Transverse colon (tissue), 3 donors: ENCODE measurements at regions not wholly inside any gene's neighbourhood (a gene's known extent, or its start where the extent isn't known, plus 50 kb on each side); places are given as distances from the start of the nearest gene placed in this dataset.

Experiments used
- EP300 ChIP-seq: sonication (generic); formaldehyde crosslinking; IDR thresholded peaks from one replicate; pipeline ENCODE4 v1.6.1; 2017; ENCODE audit warnings: antibody characterized with exemption, low read depth
- POLR2A ChIP-seq: fragments of 450-650 bp; IDR thresholded peaks from one replicate; pipeline ENCODE4 v1.6.1; 2016; ENCODE audit warnings: antibody characterized with exemption, mild to moderate bottlenecking, moderate library complexity
- TF ChIP-seq, protein P1 (sequence below), 5 experiments: fragments of 200-600 bp in 3 of 5; fragments of 450-650 bp in 2 of 5; sonication (generic) in 3 of 5; IDR thresholded peaks; 1 replicate in 2 of 5; 2 replicates in 3 of 5; pipeline ENCODE4 v1.5.1; 2016 to 2017; ENCODE audit warnings: antibody characterized with exemption in 5 of 5, inconsistent platforms in 3 of 5, mild to moderate bottlenecking in 2 of 5, moderate library complexity in 1 of 5

- TF ChIP-seq, protein P1, sequence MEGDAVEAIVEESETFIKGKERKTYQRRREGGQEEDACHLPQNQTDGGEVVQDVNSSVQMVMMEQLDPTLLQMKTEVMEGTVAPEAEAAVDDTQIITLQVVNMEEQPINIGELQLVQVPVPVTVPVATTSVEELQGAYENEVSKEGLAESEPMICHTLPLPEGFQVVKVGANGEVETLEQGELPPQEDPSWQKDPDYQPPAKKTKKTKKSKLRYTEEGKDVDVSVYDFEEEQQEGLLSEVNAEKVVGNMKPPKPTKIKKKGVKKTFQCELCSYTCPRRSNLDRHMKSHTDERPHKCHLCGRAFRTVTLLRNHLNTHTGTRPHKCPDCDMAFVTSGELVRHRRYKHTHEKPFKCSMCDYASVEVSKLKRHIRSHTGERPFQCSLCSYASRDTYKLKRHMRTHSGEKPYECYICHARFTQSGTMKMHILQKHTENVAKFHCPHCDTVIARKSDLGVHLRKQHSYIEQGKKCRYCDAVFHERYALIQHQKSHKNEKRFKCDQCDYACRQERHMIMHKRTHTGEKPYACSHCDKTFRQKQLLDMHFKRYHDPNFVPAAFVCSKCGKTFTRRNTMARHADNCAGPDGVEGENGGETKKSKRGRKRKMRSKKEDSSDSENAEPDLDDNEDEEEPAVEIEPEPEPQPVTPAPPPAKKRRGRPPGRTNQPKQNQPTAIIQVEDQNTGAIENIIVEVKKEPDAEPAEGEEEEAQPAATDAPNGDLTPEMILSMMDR (IDR thresholded peaks at IDR 0.05), result no peak
- TF ChIP-seq POLR2A, result no peak
- no peak for TF ChIP-seq EP300
These were observed 73.8 kb upstream of the PHOX2B start for GRCh38 chr4:41822325-41822724.
